Esophagus squamous epithelium (tissue), 5 donors: ENCODE measurements at regions not wholly inside any gene's neighbourhood (a gene's known extent, or its start where the extent isn't known, plus 50 kb on each side); places are given as distances from the start of the nearest gene placed in this dataset.

ENCODE experiments used
- DNase-seq: peaks from one replicate; lab custom pipeline; 2025; lab: John Stamatoyannopoulos, UW
- H3K27ac ChIP-seq, 4 donors: fragments of 200-600 bp; sonication (generic); one replicate each; pipeline ENCODE4 v1.5.1; 2016 to 2019; ENCODE audit warnings: mild to moderate bottlenecking in 1 of 4
- H3K27me3 ChIP-seq, 4 donors: fragments of 200-600 bp; sonication (generic); 1 replicate in 3 of 4; 2 replicates in 1 of 4; pipeline versions ENCODE4 v1.5.1 to v1.6.0; 2017 to 2021; ENCODE audit warnings: antibody characterized with exemption in 1 of 4
- H3K36me3 ChIP-seq, 3 donors: fragments of 200-600 bp; sonication (generic); one replicate each; pipeline ENCODE4 v1.5.1; 2016 to 2019
- H3K4me1 ChIP-seq, 3 donors: fragments of 200-600 bp; sonication (generic); one replicate each; pipeline ENCODE4 v1.5.1; 2017 to 2019
- H3K4me3 ChIP-seq, 4 donors: fragments of 200-600 bp; sonication (generic); 1 replicate in 3 of 4; 2 replicates in 1 of 4; pipeline ENCODE4 v1.5.1; 2016 to 2019; ENCODE audit warnings: mild to moderate bottlenecking in 2 of 4, moderate library complexity in 1 of 4
- H3K9me3 ChIP-seq, 3 donors: fragments of 200-600 bp; sonication (generic); one replicate each; pipeline ENCODE4 v1.5.1; 2016 to 2019
- POLR2A ChIP-seq, 4 donors: fragments of 450-650 bp; IDR thresholded peaks; one replicate each; pipeline ENCODE4 v1.6.1; 2017; ENCODE audit warnings: antibody characterized with exemption in 4 of 4, mild to moderate bottlenecking in 4 of 4, moderate library complexity in 3 of 4
- WGBS, 2 donors: methylation state at CpG; one replicate each; pipeline ENCODE4 v1.1.5; 2018; 5-methylcytosine and 5-hydroxymethylcytosine counted together
- intact Hi-C: fragments of 100-400 bp; cut with DNase I; formaldehyde crosslinking; loops from one replicate; pipeline ENCODE4 v1.15.0; 2022
- TF ChIP-seq, protein P1 (sequence below), 6 experiments: fragments of 450-650 bp in 4 of 6; fragments of 200-600 bp in 2 of 6; sonication (generic) in 2 of 6; IDR thresholded peaks; one replicate each; pipeline ENCODE4 v1.5.1; 2016 to 2019; ENCODE audit warnings: antibody characterized with exemption in 6 of 6, mild to moderate bottlenecking in 4 of 6, moderate library complexity in 4 of 6
- donor health status: DM: yes; HTN: yes; CAD: no.

GRCh38 chr16:49930841-49931240 lies 74.9 kb upstream of the ZNF423 start:
- DNase-seq: no peak
- TF ChIP-seq, protein P1, sequence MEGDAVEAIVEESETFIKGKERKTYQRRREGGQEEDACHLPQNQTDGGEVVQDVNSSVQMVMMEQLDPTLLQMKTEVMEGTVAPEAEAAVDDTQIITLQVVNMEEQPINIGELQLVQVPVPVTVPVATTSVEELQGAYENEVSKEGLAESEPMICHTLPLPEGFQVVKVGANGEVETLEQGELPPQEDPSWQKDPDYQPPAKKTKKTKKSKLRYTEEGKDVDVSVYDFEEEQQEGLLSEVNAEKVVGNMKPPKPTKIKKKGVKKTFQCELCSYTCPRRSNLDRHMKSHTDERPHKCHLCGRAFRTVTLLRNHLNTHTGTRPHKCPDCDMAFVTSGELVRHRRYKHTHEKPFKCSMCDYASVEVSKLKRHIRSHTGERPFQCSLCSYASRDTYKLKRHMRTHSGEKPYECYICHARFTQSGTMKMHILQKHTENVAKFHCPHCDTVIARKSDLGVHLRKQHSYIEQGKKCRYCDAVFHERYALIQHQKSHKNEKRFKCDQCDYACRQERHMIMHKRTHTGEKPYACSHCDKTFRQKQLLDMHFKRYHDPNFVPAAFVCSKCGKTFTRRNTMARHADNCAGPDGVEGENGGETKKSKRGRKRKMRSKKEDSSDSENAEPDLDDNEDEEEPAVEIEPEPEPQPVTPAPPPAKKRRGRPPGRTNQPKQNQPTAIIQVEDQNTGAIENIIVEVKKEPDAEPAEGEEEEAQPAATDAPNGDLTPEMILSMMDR (IDR thresholded peaks at IDR 0.05): no peak
- TF ChIP-seq POLR2A (IDR thresholded peaks at IDR 0.05): no peak
- H3K27me3 ChIP-seq: peaks cover 0 to 61% (median 0%) of the 10 kb centered on the region in 4 donors
- H3K4me1 ChIP-seq: peaks cover 4 to 18% (median 6%) of the 10 kb centered on the region in 3 donors
- intact Hi-C loops: no loop called here
- H3K4me3 ChIP-seq: no peak overlapping the region
- WGBS, 2 donors: 68 to 78% methylated on average over 4 of the region's 7 CpGs
- no peaks in the 10 kb centered on the region for H3K36me3 ChIP-seq
- H3K27ac ChIP-seq: no peak overlapping the region
- H3K9me3 ChIP-seq: no peaks in the 10 kb centered on the region

GRCh38 chr16:49931266-49931665 lies 75.4 kb upstream of the ZNF423 start:
- Histone ChIP-seq H3K36me3 (no peaks in the 10 kb centered on the region), H3K27me3 (peaks cover 0 to 57% (median 0%) of the 10 kb centered on the region in 4 donors), H3K9me3 (no peaks in the 10 kb centered on the region), H3K27ac (no peak overlapping the region), H3K4me1 (peaks cover 4 to 18% (median 6%) of the 10 kb centered on the region in 3 donors), H3K4me3 (no peak overlapping the region)
- DNase-seq: no peak
- intact Hi-C loops: no loop called here
- 78 to 88% methylated on average over 2 to 3 of the region's 5 CpGs for WGBS, 2 donors
- no peak for TF ChIP-seq POLR2A (IDR thresholded peaks at IDR 0.05)
- TF ChIP-seq, protein P1 (IDR thresholded peaks at IDR 0.05): no peak

DNA sequence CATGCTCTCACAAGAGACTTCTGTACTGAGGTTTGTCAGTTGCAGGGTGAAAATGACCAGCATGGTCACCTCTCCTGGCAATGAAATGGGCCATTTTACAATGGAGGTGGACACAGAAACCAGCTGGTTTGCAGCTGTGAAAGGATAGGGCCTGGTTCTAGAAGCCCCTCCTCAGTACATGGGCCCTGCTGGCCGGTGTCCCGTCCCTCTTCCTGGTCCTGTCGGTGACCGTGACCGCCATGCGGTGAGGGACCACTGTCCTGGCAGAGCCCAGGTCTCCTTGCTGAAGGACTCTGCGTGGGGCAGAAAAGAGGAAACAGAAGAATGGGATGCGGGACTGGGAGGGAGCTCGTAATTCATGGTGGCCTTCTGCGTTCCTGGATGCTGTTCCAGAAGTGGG lies 76.0 kb upstream of the ZNF423 start:
- 88 to 91% methylated on average over 9 to 10 of the region's 10 CpGs for WGBS, 2 donors

GRCh38 chr16:49932434-49932833 lies 76.5 kb upstream of the ZNF423 start:
- 66 to 71% methylated on average over 8 of the region's 8 CpGs for WGBS, 2 donors
- H3K27ac ChIP-seq: no peak overlapping the region
- H3K4me1 ChIP-seq: peaks cover 4 to 18% (median 6%) of the 10 kb centered on the region in 3 donors
- H3K36me3 ChIP-seq: no peaks in the 10 kb centered on the region
- H3K27me3 ChIP-seq: peaks cover 0 to 54% (median 0%) of the 10 kb centered on the region in 4 donors
- no peak overlapping the region for H3K4me3 ChIP-seq
- TF ChIP-seq, protein P1 (IDR thresholded peaks at IDR 0.05): no peak
- TF ChIP-seq POLR2A (IDR thresholded peaks at IDR 0.05): no peak
- DNase-seq: no peak
- H3K9me3 ChIP-seq: no peaks in the 10 kb centered on the region
- intact Hi-C loops: no loop called here

More for the DNA sequence above, 76.0 kb upstream of the ZNF423 start:
- no peaks in the 10 kb centered on the region for H3K9me3 ChIP-seq
- no peak overlapping the region for H3K27ac ChIP-seq
- intact Hi-C loops: no loop called here
- no peak for DNase-seq
- H3K36me3 ChIP-seq: no peaks in the 10 kb centered on the region
- peaks cover 0 to 54% (median 0%) of the 10 kb centered on the region in 4 donors for H3K27me3 ChIP-seq
- H3K4me1 ChIP-seq: peaks cover 4 to 18% (median 6%) of the 10 kb centered on the region in 3 donors
- TF ChIP-seq, protein P1 (IDR thresholded peaks at IDR 0.05): no peak
- TF ChIP-seq POLR2A (IDR thresholded peaks at IDR 0.05): no peak
- H3K4me3 ChIP-seq: no peak overlapping the region

- Histone ChIP-seq H3K27ac (no peak overlapping the region), H3K4me3 (no peak overlapping the region), H3K4me1 (peaks cover 4 to 18% (median 6%) of the 10 kb centered on the region in 3 donors), H3K27me3 (peaks cover 0 to 50% (median 0%) of the 10 kb centered on the region in 4 donors), H3K36me3 (no peaks in the 10 kb centered on the region), H3K9me3 (no peaks in the 10 kb centered on the region)
- no peak for DNase-seq
- intact Hi-C loops: no loop called here
- TF ChIP-seq, protein P1 (IDR thresholded peaks at IDR 0.05): no peak
- no peak for TF ChIP-seq POLR2A (IDR thresholded peaks at IDR 0.05)
- WGBS, 2 donors: 17 to 30% methylated on average over 4 of the region's 4 CpGs
Observed at GRCh38 chr16:49932946-49933345, 77.0 kb upstream of the ZNF423 start.
